Globus pallidus (tissue), 1 donor: ENCODE measurements at regions not wholly inside any gene's neighbourhood (a gene's known extent, or its start where the extent isn't known, plus 50 kb on each side); places are given as distances from the start of the nearest gene placed in this dataset.

Experiments used
- DNase-seq: peaks from one replicate; pipeline ENCODE4 v3.0.0-alpha.2; 2015; ENCODE audit warnings: low spot score

- no peak for DNase-seq
Measured at GRCh38 chr4:135207531-135207930, 1005.9 kb upstream of the PABPC4L start.

- no peak for DNase-seq
Measured at GRCh38 chr4:135204311-135204710, 1002.7 kb upstream of the PABPC4L start.

GRCh38 chr4:135201081-135201480 lies 999.5 kb upstream of the PABPC4L start:
- DNase-seq = no peak

GRCh38 chr4:135197641-135198040 lies 996.1 kb upstream of the PABPC4L start:
- DNase-seq = no peak

GRCh38 chr4:135194477-135194876 lies 992.9 kb upstream of the PABPC4L start:
- DNase-seq = no peak

GRCh38 chr4:135192751-135193535 lies 991.4 kb upstream of the PABPC4L start:
- no peak for DNase-seq

- no peak for DNase-seq
Measured at GRCh38 chr4:135191596-135191995, 990.0 kb upstream of the PABPC4L start.

GRCh38 chr4:135186002-135186401 lies 984.4 kb upstream of the PABPC4L start:
- no peak for DNase-seq

GRCh38 chr4:135185256-135185655 lies 983.7 kb upstream of the PABPC4L start:
- no peak for DNase-seq

GRCh38 chr4:135184715-135185114 lies 983.1 kb upstream of the PABPC4L start:
- DNase-seq = no peak

- DNase-seq = no peak
Measured at GRCh38 chr4:135177321-135177720, 975.7 kb upstream of the PABPC4L start.

GRCh38 chr4:135166661-135167060 lies 965.1 kb upstream of the PABPC4L start:
- DNase-seq = no peak

GRCh38 chr4:135164601-135165000 lies 963.0 kb upstream of the PABPC4L start:
- no peak for DNase-seq

- no peak for DNase-seq
Measured at GRCh38 chr4:135144498-135144897, 942.9 kb upstream of the PABPC4L start.

GRCh38 chr4:135124196-135124595 lies 922.6 kb upstream of the PABPC4L start:
- no peak for DNase-seq

- no peak for DNase-seq
Measured at GRCh38 chr4:135123632-135124031, 922.0 kb upstream of the PABPC4L start.

GRCh38 chr4:135122457-135122856 lies 920.9 kb upstream of the PABPC4L start:
- no peak for DNase-seq

- DNase-seq = no peak
Measured at GRCh38 chr4:135120195-135120594, 918.6 kb upstream of the PABPC4L start.

GRCh38 chr4:135114079-135114478 lies 912.5 kb upstream of the PABPC4L start:
- DNase-seq = no peak

GRCh38 chr4:135098061-135098460 lies 896.5 kb upstream of the PABPC4L start:
- no peak for DNase-seq

- DNase-seq = no peak
Measured at GRCh38 chr4:135073389-135073788, 871.8 kb upstream of the PABPC4L start.

- DNase-seq = no peak
Measured at GRCh38 chr4:135072553-135072952, 871.0 kb upstream of the PABPC4L start.

GRCh38 chr4:135065366-135065765 lies 863.8 kb upstream of the PABPC4L start:
- no peak for DNase-seq

- no peak for DNase-seq
Measured at GRCh38 chr4:135050086-135050717, 848.6 kb upstream of the PABPC4L start.
